ENCODE measurements at regions not wholly inside any gene's neighbourhood (a gene's known extent, or its start where the extent isn't known, plus 50 kb on each side); places are given as distances from the start of the nearest gene placed in this dataset.

- TF ChIP-seq CTCF (IDR thresholded peaks at IDR 0.05; ENCODE audit: borderline replicate concordance, insufficient read depth, low read depth, low read length), result no peak
- no peak overlapping the region for H3K4me3 ChIP-seq (ENCODE audit: low read depth, low read length)
These were observed 189.2 kb upstream of the THRB start for GRCh38 chr3:24683633-24684384.

GRCh38 chr3:24684506-24685023 lies 189.9 kb upstream of the THRB start:
- H3K4me3 ChIP-seq (ENCODE audit: low read depth, low read length), result no peak overlapping the region
- TF ChIP-seq CTCF (IDR thresholded peaks at IDR 0.05; ENCODE audit: borderline replicate concordance, insufficient read depth, low read depth, low read length), result no peak

- no peak overlapping the region for H3K4me3 ChIP-seq (ENCODE audit: low read depth, low read length)
- TF ChIP-seq CTCF (IDR thresholded peaks at IDR 0.05; ENCODE audit: borderline replicate concordance, insufficient read depth, low read depth, low read length), result no peak
These were observed 192.2 kb upstream of the THRB start for GRCh38 chr3:24686808-24687207.

GRCh38 chr3:24687671-24688070 lies 193.0 kb upstream of the THRB start:
- no peak overlapping the region for H3K4me3 ChIP-seq (ENCODE audit: low read depth, low read length)
- no peak for TF ChIP-seq CTCF (IDR thresholded peaks at IDR 0.05; ENCODE audit: borderline replicate concordance, insufficient read depth, low read depth, low read length)

- TF ChIP-seq CTCF (IDR thresholded peaks at IDR 0.05; ENCODE audit: borderline replicate concordance, insufficient read depth, low read depth, low read length), result no peak
- H3K4me3 ChIP-seq (ENCODE audit: low read depth, low read length), result no peak overlapping the region
These were observed 193.9 kb upstream of the THRB start for GRCh38 chr3:24688446-24689148.

GRCh38 chr3:24689353-24689752 lies 194.7 kb upstream of the THRB start:
- no peak overlapping the region for H3K4me3 ChIP-seq (ENCODE audit: low read depth, low read length)
- no peak for TF ChIP-seq CTCF (IDR thresholded peaks at IDR 0.05; ENCODE audit: borderline replicate concordance, insufficient read depth, low read depth, low read length)
